ENCODE measurements at regions not wholly inside any gene's neighbourhood (a gene's known extent, or its start where the extent isn't known, plus 50 kb on each side); places are given as distances from the start of the nearest gene placed in this dataset.

- TF ChIP-seq CTCF (IDR thresholded peaks at IDR 0.05) (no peak), POLR2A (IDR thresholded peaks at IDR 0.05) (no peak)
- intact Hi-C loops (cut with DNase I), result no loop called here
- WGBS, 4 donors, result 87 to 92% (median 89%) methylated on average over 5 of the region's 5 CpGs
- no peaks in the 10 kb centered on the region for H3K4me1 ChIP-seq
- no peaks in the 10 kb centered on the region for H3K36me3 ChIP-seq
- H3K27ac ChIP-seq, result no peak overlapping the region
- ATAC-seq (no peak), DNase-seq (no peak)
- H3K9me3 ChIP-seq, result peaks cover 0 to 13% (median 0%) of the 10 kb centered on the region in 12 donors
- H3K27me3 ChIP-seq, result no peaks in the 10 kb centered on the region
- no peak overlapping the region for H3K4me3 ChIP-seq
Measured at GRCh38 chr13:57224414-57224813, 57.4 kb downstream of the PRR20E start.

GRCh38 chr13:57250472-57250871, 83.5 kb downstream of the PRR20E start:
- 82 to 89% (median 86%) methylated on average over 2 of the region's 2 CpGs for WGBS, 4 donors

GRCh38 chr13:57253551-57253950, 86.6 kb downstream of the PRR20E start:
- no peak overlapping the region for H3K4me3 ChIP-seq
- no peaks in the 10 kb centered on the region for H3K4me1 ChIP-seq
- DNase-seq (no peak), ATAC-seq (no peak)
- TF ChIP-seq POLR2A (IDR thresholded peaks at IDR 0.05) (no peak), CTCF (IDR thresholded peaks at IDR 0.05) (no peak)
- H3K27me3 ChIP-seq, result no peaks in the 10 kb centered on the region
- no peaks in the 10 kb centered on the region for H3K9me3 ChIP-seq
- 54 to 75% (median 73%) methylated on average over 2 of the region's 2 CpGs for WGBS, 4 donors
- no peak overlapping the region for H3K27ac ChIP-seq
- intact Hi-C loops (cut with DNase I), result no loop called here
- H3K36me3 ChIP-seq, result no peaks in the 10 kb centered on the region

More at GRCh38 chr13:57250472-57250871, 83.5 kb downstream of the PRR20E start:
- no peaks in the 10 kb centered on the region for H3K4me1 ChIP-seq
- no peaks in the 10 kb centered on the region for H3K9me3 ChIP-seq
- H3K36me3 ChIP-seq, result no peaks in the 10 kb centered on the region
- intact Hi-C loops (cut with DNase I), result no loop called here
- no peak for ATAC-seq
- H3K27me3 ChIP-seq, result no peaks in the 10 kb centered on the region
- no peak overlapping the region for H3K27ac ChIP-seq
- no peak for DNase-seq
- TF ChIP-seq POLR2A (IDR thresholded peaks at IDR 0.05) (no peak), CTCF (IDR thresholded peaks at IDR 0.05) (no peak)
- no peak overlapping the region for H3K4me3 ChIP-seq

GRCh38 chr13:57264965-57265364, 98.0 kb downstream of the PRR20E start:
- Histone ChIP-seq H3K9me3 (peaks cover 0 to 39% (median 0%) of the 10 kb centered on the region in 12 donors), H3K36me3 (no peaks in the 10 kb centered on the region), H3K27ac (no peak overlapping the region), H3K27me3 (no peaks in the 10 kb centered on the region), H3K4me3 (no peak overlapping the region), H3K4me1 (no peaks in the 10 kb centered on the region)
- no peak for DNase-seq
- ATAC-seq, result no peak
- intact Hi-C loops (cut with DNase I), result no loop called here
- TF ChIP-seq POLR2A (IDR thresholded peaks at IDR 0.05) (no peak), CTCF (IDR thresholded peaks at IDR 0.05) (no peak)
